GM10266 (cell line): ENCODE measurements at regions not wholly inside any gene's neighbourhood (a gene's known extent, or its start where the extent isn't known, plus 50 kb on each side); places are given as distances from the start of the nearest gene placed in this dataset.
"Not testable (repeated sequence)": the region's sequence is repeated elsewhere in the genome, so short reads cannot be mapped to it uniquely, and the experiment has no call there.

ENCODE experiments used
- DNase-seq: peaks from one replicate; pipeline ENCODE4 v3.0.0; 2012; ENCODE audit errors: extremely low spot score
- TF ChIP-seq, protein P1 (sequence below): IDR thresholded peaks from 2 replicates; pipeline ENCODE4 v1.5.1; 2012; ENCODE audit warnings: mild to moderate bottlenecking, low read depth; ENCODE audit not compliant: control insufficient read depth, insufficient read depth; ENCODE audit errors: missing control alignments

DNA sequence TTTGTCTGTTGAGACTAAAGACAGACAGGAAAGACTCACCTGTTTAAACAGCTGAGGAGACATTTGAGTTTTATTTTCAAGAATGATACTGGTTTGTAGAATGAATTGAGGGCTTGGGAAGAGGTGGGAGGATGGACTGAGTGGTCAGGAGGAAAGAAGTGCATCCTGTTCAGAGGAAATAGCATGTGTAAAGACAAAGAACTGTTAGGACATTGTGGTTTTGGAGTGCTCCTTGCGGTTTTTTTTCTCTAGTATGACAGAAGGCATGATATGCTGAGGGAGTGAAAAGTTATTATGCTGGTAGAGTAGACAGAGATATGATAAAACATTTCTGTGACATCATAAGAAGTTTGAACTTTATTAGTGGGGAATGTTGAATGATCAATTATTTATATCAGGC, 270.7 kb upstream of the ELAVL2 start:
- no peak for DNase-seq
- TF ChIP-seq, protein P1, sequence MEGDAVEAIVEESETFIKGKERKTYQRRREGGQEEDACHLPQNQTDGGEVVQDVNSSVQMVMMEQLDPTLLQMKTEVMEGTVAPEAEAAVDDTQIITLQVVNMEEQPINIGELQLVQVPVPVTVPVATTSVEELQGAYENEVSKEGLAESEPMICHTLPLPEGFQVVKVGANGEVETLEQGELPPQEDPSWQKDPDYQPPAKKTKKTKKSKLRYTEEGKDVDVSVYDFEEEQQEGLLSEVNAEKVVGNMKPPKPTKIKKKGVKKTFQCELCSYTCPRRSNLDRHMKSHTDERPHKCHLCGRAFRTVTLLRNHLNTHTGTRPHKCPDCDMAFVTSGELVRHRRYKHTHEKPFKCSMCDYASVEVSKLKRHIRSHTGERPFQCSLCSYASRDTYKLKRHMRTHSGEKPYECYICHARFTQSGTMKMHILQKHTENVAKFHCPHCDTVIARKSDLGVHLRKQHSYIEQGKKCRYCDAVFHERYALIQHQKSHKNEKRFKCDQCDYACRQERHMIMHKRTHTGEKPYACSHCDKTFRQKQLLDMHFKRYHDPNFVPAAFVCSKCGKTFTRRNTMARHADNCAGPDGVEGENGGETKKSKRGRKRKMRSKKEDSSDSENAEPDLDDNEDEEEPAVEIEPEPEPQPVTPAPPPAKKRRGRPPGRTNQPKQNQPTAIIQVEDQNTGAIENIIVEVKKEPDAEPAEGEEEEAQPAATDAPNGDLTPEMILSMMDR = no peak

DNA sequence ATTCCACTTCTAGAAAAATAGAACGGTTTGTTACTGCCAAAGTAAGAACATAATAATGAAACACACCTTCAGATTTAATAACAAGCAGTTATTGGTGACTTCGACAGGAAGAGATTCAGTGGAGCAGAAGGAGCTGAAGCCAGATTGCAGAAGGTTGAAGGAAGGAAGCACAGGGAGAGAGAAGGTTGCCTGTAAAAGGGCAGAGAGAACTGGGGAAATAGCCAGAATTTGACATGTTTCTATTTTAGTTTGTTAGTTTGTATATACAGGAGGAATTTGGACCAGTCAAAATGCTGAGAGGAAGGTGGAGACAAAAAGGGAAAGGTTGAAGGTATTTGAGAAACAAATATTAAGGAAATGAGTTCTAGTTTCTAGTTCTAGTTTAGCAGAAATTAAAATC, 269.2 kb upstream of the ELAVL2 start:
- DNase-seq = no peak
- TF ChIP-seq, protein P1 = no peak

DNA sequence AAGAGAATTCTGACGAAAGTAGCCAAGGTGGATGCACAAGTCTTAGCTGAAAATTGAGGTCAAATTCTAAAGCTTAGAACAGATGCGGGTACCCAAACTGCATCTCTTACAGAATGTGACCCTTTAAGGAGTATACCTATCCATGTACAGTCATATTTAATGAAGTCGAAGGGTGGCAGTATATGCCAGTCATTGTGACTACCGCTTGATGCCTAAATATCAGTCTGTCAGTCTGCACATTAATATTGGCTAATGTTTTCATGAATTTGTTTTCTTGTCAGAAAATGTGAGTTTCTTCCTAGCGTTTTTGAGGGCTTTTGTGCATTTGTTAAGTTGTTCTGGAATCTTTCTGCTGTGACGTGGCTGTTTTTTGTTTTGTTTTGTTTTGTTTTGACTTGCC, 264.5 kb upstream of the ELAVL2 start:
- TF ChIP-seq, protein P1 = no peak
- no peak for DNase-seq

DNA sequence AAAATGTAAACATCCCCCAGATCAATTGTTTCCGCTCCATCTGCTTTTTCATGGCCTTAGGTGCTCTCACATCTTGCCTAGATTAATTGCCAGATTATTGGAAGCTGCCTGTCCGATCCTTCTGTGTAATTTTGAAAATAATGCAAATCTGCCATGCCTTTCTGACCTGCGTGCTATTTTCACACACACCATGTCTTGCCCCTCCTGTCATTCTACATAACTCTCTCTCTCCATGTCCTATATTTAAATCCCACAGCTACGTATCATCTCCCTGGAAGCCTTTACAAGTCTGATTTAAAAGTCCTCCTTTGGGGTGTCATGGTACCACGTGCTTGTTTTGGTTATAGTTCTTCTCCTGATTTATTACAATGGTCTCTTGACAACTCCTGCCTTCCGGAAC, 247.6 kb upstream of the ELAVL2 start:
- TF ChIP-seq, protein P1 = no peak
- no peak for DNase-seq

DNA sequence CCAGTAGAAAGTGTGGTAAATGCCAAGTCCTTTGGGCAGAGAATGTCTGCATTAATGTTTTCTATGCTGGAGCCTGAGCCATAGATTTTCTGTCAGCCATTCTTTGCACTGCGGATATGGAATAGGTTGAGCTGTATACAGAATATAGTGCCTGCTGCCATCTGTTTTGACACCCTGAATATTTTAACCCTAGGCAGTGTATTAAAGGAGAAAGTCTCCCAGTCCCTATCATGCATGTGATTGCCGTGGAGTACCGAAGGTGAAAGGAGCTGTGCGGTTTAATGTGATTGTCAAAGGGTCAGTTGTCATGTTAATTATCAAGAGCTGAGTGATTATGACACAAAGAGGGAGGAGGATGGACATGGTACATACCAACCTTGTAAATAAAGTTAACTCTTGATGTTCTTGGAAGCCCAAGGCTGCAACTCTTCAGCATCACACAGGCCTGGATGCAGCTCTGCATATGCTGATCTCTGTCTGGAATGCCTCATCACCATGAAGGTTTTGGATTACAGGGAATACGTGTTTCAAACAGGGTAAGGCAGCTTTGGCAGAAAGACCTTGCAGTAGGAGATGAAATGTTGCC, 247.1 kb upstream of the ELAVL2 start:
- DNase-seq = no peak
- TF ChIP-seq, protein P1 = no peak

DNA sequence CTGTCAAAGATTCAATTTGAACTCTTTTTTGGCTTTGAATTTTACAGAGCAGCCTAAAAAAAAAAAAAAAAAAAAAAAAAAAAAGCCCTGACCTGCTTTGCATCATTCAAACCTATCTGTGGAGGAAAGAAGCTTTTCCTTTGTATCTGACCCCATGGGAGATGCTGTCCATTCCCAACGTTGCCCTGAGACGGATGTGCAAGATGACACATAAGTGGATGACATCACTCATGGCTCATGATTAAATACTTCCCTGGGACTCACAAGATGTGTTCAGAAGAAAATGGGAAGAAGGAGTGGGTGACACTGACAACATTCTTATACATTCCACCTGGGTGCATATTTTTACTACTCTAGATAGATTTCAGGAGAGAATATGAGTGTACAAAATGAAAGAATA, 245.7 kb upstream of the ELAVL2 start:
- no peak for DNase-seq
- TF ChIP-seq, protein P1 = no peak

DNA sequence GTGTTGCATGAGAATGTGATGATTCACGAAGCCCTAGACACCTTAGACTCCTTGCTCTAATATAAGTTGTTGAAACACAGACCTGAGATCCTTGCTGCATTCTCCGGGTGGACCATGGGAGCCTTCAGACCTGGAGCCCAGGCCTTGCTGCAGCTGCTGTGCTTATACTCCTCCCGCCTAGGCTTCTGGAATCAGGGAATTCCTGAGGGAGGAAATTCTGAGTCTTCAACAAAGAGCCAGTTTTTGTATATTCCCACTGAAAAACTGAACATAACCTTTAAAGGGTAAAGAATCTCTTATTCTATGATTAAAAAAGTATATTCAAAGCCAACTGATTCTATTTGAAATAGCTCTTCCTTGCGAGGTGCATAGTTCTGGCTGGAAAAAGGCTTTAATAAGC, 245.1 kb upstream of the ELAVL2 start:
- no peak for DNase-seq
- TF ChIP-seq, protein P1 = no peak

DNA sequence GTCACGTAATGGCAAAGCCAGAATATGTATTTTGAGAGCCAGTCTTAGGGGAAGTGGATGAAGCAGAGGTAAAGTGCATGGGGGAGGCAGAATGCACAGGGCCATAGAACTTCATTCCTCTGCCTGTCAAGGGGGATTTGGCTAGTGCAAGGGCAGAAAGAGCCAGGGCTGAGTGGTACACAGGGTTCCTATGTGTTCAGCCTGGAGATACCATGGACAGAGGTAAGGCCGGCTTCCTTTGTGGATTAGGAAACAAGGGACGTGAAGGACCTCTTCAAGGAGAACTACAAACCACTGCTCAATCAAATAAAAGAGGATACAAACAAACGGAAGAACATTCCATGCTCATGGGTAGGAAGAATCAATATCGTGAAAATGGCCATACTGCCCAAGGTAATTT, 241.1 kb upstream of the ELAVL2 start:
- not testable (repeated sequence) for DNase-seq
